GM21526 (cell line): ENCODE measurements at regions not wholly inside any gene's neighbourhood (a gene's known extent, or its start where the extent isn't known, plus 50 kb on each side); places are given as distances from the start of the nearest gene placed in this dataset.
"Not testable (repeated sequence)": the region's sequence is repeated elsewhere in the genome, so short reads cannot be mapped to it uniquely, and the experiment has no call there.

Source experiments
- ATAC-seq: cut with Tn5 transposase; IDR thresholded peaks from one replicate; pipeline ENCODE4 v1.9.1; 2021; ENCODE audit warnings: moderate library complexity; ENCODE audit not compliant: unreplicated experiment, low FRiP score

DNA sequence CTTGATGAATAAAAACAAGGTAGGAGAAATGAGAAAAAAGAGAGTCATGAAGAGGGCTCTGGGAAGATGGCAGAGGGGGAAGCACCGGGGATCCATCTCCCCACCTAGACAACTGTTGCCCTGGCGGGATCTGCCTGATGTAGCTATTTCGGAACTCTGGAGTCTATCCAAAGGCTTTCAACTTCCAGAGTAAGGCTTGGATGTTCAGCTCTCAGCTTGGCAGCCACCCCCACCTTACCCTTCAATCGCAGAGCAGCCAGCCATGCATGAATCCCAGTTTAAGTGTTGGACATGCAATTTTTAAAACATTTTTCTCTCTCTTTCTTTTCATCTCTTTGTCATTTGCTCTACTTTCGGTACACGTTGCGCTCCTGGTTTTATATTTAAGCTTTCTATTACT lies 275.9 kb upstream of the EXOC2 start:
- ATAC-seq: no peak

DNA sequence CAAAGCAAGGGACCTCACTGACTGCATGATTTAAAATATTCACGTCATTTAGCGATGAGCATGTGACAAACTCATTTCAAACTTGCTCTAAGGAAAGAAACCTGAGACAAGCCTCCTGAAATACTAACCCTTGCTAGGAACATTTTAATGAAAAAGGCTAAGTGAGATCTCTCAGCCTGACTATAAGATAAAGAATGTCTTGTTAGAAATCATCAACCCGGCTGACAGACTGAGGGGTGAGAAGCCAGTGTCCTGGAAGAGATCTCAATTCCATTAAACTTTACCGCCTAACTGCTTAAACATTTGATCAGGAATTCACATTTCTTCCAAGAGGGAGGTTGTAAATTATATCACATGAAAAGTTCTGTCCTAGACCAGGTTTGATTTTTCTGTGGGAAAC lies 274.8 kb upstream of the EXOC2 start:
- no peak for ATAC-seq

DNA sequence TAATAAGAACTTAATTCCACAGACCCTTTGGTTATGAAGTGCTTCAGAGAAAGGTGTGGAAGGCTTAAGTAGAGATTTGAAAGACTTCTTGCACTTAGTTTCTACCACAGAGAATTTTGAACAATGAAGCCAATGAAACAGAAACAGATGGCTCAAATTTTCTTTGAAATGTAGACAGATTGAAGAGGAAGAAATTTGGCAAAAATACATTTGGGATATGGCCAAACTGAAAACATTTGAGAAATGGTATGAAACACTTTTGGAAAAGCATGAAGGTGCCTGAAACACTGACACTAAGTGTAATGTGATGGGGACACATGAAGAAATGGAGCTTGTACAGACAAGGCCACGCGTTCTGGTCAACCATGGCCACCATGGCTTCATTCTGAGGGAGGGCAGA lies 272.4 kb upstream of the EXOC2 start:
- no peak for ATAC-seq

DNA sequence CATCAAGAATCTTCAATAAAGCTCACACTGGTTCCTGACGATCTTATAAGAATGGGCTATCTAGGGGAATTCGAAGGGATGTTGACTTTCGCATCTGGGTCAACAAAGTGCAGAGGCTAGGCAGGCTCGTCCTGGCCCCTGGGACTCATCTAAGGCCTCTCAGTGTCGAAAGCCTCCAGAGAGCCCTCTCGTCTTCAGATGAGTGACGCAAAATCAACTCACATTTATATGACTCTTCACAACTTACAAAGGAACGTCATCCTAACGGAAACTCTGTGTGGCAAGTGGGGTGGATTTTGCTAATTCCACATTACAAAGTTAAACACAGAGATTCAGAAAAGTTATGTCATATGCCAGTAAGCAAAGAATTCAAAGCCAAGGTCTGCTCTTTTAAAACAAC lies 270.5 kb upstream of the EXOC2 start:
- no peak for ATAC-seq

DNA sequence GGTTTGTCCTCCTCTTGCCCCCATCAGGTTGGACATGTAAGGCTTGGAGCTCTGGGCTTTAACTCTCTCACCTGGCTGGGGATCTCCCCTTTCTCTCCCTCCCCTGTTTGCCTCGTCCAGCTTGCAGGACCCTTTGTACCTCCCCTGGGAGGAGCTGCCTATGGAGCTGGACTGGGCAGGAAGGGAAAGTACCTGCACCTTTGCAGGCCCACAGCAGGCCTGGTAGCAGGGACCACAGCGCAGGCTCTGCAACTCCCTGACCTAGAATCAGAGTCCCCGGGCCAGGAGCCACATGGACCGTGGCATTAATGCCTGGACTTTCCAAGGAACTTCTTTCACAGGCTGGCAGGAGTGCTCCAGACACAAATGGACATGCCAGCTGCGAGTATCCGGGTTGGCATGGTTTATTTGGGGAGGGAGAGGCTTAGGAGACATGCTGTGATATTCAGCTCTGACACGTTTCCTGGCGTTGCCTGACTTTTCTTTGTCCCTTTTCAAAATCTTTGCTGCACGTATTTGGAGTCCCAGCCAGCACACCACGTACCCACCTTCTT lies 268.5 kb upstream of the EXOC2 start:
- ATAC-seq: no peak

DNA sequence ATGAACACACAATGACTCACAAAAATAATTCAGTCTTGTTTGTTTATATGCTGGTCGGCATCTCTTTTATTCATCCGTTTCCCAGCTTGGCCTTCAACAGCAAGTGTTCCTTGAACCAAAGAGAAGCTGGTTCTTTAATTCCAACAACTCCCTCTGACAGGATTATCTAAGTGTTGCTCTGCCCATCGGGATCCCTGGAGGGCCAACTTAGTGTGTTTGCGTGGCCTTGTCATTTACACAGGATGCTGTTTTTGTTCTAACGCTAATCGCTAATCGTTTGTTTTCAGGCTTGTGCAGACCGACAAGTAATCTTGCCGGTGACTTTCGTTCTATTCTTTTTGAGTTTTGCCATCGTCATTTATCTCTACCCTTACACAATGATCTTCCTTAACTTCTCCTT lies 267.4 kb upstream of the EXOC2 start:
- no peak for ATAC-seq

DNA sequence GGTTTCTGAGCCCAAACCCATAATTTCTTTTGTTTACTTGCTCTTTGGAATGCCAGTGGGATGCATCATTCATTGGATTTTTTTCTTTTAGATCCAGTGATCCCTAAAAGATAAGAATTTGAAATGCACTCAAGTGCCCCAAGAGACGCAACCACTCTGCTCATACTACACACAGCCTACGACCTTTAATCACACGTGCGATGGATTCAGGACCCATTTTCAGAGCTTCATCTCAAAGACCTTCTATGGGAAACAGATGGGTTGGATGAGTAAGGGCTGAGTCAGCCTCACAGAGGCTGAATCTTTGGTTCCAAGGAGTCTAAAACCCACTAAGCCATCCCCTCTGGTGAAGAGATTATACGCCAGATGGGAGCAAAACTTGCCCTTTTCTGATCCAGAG lies 265.5 kb upstream of the EXOC2 start:
- no peak for ATAC-seq

DNA sequence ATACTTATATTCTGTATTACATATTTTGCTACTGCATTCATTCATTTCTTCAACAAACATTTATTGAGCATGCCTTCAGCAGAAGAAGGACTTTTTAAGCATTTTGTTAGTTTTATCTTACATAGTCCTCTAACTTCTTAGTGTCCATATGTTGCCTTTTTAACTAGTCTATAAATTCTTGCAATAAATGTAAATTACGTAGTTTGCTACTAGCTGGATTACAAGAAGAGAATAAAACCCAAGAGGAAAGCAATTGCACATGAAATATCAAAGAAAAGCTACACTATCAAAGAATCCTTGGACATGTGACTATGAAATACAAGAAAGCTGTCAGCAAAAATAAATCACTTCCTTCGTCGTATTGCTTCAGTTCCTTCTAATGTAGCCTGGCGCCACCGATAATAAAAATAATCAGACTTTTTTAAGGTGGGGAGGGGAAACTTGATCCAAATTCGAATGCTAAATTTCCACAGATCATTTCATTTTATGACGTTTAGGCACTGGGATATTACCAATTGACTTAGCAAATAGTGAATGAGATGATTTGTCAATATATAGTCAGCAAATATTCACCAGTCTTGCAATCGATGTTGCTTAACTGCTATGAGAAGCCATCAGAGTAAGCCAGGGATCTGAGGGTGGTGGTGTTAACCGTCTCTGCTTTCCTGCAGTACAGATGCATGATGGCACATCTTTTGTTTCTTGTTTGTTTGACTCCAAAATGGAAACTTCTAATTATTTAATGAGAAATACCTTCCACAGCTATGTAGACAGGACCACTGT lies 258.7 kb upstream of the EXOC2 start:
- ATAC-seq: no peak

DNA sequence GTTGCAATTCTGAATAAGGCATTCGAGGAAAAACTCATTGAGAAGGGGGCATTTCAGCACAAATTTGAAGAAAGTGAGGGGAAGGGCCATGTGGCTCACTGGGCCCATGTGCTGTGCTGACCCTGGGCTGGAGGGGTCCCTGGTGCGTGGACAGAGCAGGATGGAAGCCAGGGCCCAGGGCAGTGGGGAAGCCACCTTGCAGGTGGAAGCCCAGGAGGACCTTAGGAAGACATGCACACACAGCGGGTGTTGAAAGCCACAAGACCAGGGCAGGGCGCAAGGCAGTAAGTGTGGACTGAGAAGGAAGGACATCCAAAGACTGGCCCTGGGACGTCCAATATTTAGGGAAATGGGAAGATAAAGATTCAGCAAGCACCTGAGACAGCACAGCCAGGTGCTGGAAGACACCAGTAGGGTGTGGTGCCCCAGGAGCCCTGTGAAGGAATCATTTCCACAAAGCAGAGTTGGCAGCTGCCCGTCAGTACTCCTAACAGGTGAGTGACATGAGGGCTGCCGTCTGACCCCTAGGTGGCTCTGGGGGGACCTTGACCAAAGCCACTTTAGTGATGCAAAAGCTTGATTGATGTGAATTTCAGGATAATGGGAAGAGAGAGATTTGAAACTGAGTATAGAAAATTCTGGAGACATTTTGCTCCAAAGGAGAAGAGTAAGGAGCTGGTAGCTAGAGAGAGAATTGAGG lies 254.4 kb upstream of the EXOC2 start:
- ATAC-seq: no peak

DNA sequence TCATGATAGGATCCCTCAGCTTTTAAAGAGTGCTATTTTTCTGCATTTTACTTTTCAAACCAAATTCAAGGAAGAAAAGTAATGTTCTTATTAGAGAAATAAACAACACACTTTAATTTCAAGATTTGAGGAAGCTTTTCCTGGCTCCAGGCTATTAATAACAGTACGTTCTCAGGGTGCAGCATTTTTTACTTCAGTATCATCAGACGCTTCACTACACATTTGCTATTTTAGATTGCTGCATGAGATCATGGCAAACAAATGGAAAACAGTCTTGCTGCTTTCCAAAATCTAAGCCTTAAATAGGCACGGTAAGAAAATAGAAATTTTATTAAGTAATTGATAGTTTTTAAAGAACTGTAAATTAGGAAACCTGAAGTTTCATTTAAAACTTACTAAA lies 253.6 kb upstream of the EXOC2 start:
- ATAC-seq: no peak

DNA sequence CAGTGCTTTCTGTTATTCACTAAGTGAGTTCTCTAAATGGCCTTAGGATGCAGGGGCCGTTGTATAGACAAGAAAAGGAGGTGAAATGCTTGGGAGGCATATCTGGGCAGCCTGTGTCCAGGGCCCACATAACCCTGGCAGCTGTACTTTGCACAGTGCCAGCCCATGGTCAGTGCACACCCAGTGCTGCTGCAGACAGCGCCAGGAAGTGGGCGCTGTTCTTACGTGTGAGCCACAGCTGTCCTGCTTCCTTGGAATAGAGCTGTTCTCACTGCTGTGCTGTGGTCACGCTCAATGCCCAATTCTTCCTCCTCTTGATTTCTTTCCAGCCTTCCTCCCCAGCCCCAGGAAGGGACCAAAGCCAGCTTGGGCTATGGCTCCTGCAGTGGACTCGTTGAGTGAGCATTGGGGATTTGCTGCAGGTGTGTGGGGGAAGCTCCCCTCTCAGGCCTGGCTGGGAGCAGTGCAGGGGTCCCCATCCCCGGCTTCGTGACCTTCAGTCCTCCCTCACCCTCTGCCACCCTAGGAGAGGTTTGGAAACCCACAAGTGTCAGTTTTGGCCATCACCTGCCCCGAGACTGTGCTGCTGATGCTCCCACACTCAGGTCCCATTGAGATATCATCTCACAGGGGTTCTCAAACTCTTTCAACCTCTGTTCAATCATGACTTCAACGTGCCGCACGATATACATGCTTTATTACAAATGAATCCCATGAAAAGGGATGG lies 246.8 kb upstream of the EXOC2 start:
- no peak for ATAC-seq

DNA sequence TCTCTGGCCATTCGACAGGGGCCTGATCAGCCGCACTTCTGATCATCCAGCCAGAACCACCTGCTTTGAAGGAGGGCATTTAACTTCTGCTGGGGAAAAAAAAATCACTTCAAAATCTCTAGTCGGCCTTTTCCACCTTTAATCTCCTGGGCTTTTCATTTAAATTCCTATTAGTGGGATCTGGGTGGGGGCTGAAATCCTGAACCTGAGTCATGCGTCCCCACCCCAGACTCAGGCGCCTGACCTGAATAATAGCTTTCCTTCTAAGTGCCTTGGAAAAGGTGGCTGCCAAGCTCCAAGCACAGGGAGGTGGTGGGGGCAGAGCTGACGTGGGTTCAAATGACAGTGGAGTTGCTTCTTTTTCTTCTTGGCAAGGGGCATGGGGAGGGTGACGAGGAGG lies 246.0 kb upstream of the EXOC2 start:
- no peak for ATAC-seq

DNA sequence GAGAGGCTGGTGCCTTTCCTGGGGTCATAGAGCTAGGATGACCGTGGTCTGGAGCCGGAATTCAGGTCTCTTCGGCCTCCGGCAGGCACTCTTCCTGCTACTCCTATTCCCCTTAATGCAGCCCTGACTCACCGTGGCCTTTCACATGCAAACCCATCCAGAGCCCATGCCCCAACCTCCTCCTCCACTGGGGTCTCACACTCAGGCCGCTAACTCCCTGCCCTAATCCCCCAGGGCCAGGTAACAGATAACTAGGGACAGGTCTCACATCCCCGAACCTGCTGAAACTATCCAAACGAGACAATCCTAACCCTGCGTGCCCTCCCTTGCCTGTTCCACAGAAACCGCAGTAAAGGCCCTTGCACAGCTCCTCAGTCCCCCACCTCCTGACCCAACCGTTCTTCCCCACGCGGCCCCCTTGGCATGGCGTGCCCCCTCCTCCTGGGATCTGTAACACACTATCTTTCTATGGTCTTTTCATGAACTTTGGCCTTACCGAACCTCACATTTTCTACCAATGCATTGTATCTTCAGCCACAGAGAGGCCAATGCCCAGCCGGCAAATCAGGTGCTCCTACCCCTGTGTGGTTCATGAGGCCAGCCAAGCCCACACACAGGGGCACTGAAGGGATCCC lies 245.4 kb upstream of the EXOC2 start:
- ATAC-seq: no peak

DNA sequence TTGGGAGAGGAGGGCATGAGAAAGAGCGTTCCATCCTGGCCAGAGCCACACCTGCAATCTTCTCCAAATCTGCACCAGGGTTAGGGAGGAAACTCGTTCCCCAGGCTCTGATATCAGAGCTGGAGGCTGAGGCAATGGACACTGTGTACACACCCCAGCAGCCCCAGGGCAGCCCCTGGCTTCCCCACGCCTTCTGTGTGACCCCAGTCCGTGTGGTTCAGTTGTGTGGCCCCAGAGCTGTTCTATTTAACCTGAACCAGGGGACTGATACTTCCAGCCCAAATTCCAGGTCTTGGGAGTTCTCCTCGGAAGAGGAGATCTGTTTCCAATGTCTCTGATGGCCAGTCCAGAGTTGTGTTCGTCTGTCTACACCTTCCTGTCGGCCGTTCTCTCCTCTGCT lies 242.6 kb upstream of the EXOC2 start:
- no peak for ATAC-seq

DNA sequence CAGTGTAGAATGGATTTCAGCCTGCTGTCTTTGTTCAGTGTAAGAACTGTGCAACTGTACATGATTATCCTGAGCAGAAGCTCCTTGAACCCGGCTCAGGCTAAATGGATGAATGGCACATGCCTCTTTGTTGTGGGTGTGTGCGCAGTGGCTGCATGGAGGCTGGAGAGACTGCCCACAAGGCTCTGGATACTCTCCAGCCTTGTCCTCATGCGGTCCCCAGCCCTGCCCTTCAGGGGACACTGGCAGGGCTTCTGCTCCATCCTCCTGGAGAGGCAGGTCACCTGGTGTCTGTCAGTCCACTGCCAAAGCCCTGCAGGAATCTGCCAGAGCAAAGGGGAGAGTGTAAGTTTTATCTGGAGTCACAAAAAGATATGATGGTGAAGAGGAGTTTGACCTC lies 241.7 kb upstream of the EXOC2 start:
- no peak for ATAC-seq

DNA sequence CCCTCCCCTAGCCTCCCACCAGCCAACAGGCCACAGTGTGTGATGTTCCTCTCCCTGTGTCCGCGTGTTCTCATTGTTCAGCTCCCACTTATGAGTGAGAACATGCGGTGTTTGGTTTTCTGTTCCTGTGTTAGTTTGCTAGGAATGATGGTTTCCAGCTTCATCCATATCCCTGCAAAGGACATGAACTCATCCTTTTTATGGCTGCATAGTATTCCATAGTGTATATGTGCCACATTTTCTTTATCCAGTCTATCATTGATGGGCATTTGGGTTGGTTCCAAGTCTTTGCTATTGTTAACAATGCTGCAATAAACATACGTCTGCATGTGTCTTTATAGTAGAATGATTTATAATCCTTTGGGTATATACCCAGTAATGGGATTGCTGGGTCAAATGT lies 239.0 kb upstream of the EXOC2 start:
- not testable (repeated sequence) for ATAC-seq

DNA sequence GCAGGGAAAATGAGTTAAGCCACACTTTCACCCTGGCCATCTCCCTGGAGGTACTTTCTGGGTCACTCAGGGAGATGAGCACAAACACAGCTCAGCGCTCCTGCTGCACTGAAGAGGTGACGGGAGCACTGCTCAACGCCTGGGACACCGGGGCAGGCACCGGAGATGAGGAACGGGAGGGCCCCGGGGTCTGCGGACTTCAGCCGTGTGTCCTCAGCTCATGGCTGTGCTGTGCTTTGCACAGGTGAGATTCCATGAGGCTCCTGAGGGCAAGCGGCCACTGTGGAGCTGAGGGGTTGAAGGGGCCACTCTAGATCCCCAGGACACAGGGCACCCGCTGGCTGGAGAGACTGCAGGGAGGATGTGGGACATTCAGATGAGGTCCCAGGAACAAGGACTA lies 234.2 kb upstream of the EXOC2 start:
- ATAC-seq: no peak

DNA sequence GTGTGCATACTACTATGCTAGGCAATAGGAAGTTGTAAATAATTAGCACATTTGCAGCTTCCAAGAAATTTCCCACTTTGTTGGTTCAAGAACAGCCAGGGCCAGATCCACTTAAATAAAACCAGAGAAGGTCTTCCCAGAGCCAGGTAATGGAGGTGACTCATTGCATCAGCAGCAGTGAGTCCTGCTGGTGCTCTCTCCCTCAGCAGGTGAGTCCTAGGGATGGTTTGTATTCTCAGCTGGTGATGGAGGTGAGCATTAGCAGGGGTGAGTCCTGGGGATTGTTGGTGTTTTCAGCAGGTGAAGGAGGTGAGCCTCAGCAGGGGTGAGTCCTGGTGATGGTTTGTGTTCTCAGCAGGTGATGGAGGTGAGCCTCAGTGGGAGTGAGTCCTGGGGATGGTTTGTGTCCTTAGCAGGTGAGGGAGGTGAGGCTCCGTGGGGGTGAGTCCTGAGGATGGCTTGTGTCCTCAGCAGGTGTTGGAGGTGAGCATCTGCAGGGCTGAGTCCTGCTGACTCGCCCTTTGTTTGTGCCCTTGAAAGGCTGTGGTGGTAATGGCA lies 232.8 kb upstream of the EXOC2 start:
- no peak for ATAC-seq

DNA sequence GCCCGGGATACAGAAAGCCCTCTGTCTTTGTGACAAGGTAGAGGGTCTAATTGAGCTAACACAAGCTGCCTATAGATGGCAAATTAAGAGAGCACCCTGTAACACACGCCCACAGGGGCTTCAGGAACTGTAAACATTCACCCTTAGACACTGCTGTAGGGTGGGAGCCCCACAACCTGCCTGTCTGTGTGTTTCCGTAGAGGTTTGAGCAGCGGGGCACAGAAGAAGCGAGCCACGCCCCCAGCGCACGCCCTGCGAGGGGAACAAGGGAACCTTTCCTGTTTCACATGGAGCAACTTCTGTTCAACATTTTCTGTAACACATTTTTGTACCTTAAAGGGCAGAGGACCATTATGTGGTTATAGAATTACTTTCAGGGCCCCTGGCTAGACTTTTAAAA lies 231.7 kb upstream of the EXOC2 start:
- no peak for ATAC-seq

DNA sequence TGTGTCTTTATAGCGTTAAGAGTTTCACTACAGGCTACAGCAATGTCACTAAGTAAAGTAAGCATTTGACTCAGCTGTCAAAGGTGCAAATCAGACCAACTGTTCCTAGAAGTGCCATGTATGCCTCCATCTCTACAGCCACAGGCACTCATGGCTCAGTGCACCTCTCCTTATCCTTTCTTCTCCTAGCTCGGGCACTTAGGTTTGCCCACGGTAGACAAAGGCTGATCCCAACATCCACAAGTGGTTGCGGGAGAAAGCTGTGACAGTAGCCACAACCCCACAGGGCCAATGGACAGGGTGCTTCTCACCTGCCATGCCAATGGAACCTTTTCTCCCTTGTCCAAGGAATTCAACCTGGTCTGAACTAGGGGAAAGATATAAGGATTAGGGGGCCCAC lies 228.5 kb upstream of the EXOC2 start:
- ATAC-seq: no peak

DNA sequence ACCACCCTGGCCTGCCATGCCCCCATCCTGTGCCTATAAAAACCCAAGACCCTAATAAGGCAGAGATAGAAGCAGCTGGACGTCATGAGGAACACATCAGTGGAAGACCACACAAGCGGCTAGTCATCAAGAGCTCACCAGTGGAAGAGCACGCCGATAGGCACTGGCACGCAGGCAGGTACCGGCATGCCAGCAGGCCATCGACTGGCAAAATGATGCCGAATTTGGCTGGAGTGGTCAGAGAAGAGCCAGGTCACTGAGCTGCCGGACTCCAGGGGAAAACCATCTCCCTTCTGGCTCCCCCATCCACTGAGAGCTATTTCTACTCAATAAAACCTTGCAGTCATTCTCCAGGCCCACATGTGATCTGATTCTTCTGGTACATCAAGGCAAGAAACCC lies 227.6 kb upstream of the EXOC2 start:
- ATAC-seq: no peak
